Mammary epithelial cell (primary cell): ENCODE measurements at regions not wholly inside any gene's neighbourhood (a gene's known extent, or its start where the extent isn't known, plus 50 kb on each side); places are given as distances from the start of the nearest gene placed in this dataset.

ENCODE experiments used
- CTCF ChIP-seq, 2 donors: IDR thresholded peaks in 1 of 2; conservative IDR thresholded peaks in 1 of 2; 2 replicates each; pipeline ENCODE4 v1.5.1; 2011 to 2012; ENCODE audit warnings: inconsistent platforms in 2 of 2, low read length in 2 of 2, mild to moderate bottlenecking in 2 of 2, control low read depth in 1 of 2, low read depth in 1 of 2; ENCODE audit not compliant: insufficient read depth in 1 of 2; ENCODE audit errors: extremely low read depth in 1 of 2
- EZH2 ChIP-seq: IDR thresholded peaks from 2 replicates; pipeline ENCODE4 v1.6.1; 2012; ENCODE audit warnings: low read length, inconsistent platforms, borderline replicate concordance

GRCh38 chr2:157204401-157204800 lies 53.1 kb upstream of the GALNT5 start:
- TF ChIP-seq CTCF (conservative IDR thresholded peaks at IDR 0.05 in 1 of 2, IDR thresholded peaks at IDR 0.05 in 1 of 2; ENCODE audit: extremely low read depth in 1 of 2, insufficient read depth in 1 of 2, low read depth in 1 of 2, low read length in 2 of 2) (no peak), EZH2 (no peak)
